HCEC 1CT (cell line): ENCODE measurements at regions not wholly inside any gene's neighbourhood (a gene's known extent, or its start where the extent isn't known, plus 50 kb on each side); places are given as distances from the start of the nearest gene placed in this dataset.
"Not testable (repeated sequence)": the region's sequence is repeated elsewhere in the genome, so short reads cannot be mapped to it uniquely, and the experiment has no call there.

Experiments
- DNase-seq: peaks from one replicate; pipeline ENCODE4 v3.0.0-alpha.2; 2017

GRCh38 chr2:150129921-150130575, 357.4 kb downstream of the RND3 start:
- DNase-seq: no peak

GRCh38 chr2:150127995-150128394, 359.5 kb downstream of the RND3 start:
- DNase-seq: peak; percentile 48

GRCh38 chr2:150127346-150127990, 360.0 kb downstream of the RND3 start:
- DNase-seq: no peak

GRCh38 chr2:150126839-150127238, 360.6 kb downstream of the RND3 start:
- no peak for DNase-seq

GRCh38 chr2:150126143-150126740, 361.2 kb downstream of the RND3 start:
- no peak for DNase-seq

- DNase-seq: peak; percentile 82
Observed at GRCh38 chr2:150125708-150126107, 361.8 kb downstream of the RND3 start.

- DNase-seq: no peak
Observed at GRCh38 chr2:150125188-150125587, 362.3 kb downstream of the RND3 start.

- DNase-seq: no peak
Observed at GRCh38 chr2:150124739-150125138, 362.7 kb downstream of the RND3 start.

- no peak for DNase-seq
Observed at GRCh38 chr2:150122871-150123613, 364.4 kb downstream of the RND3 start.

GRCh38 chr2:150122156-150122555, 365.3 kb downstream of the RND3 start:
- DNase-seq: no peak

GRCh38 chr2:150120326-150120955, 367.0 kb downstream of the RND3 start:
- DNase-seq: no peak

- DNase-seq: no peak
Observed at GRCh38 chr2:150119819-150120218, 367.6 kb downstream of the RND3 start.

- not testable (repeated sequence) for DNase-seq
Observed at GRCh38 chr2:150114089-150114488, 373.4 kb downstream of the RND3 start.

- DNase-seq: peak; percentile 47
Observed at GRCh38 chr2:150110548-150110947, 376.9 kb downstream of the RND3 start.

- DNase-seq: no peak
Observed at GRCh38 chr2:150109912-150110311, 377.6 kb downstream of the RND3 start.

- no peak for DNase-seq
Observed at GRCh38 chr2:150109028-150109427, 378.4 kb downstream of the RND3 start.

- peak; percentile 52 for DNase-seq
Observed at GRCh38 chr2:150107816-150108215, 379.7 kb downstream of the RND3 start.

- no peak for DNase-seq
Observed at GRCh38 chr2:150107170-150107569, 380.3 kb downstream of the RND3 start.

GRCh38 chr2:150101947-150102346, 385.5 kb downstream of the RND3 start:
- no peak for DNase-seq

GRCh38 chr2:150100834-150101233, 386.6 kb downstream of the RND3 start:
- DNase-seq: no peak

GRCh38 chr2:150100336-150100735, 387.1 kb downstream of the RND3 start:
- no peak for DNase-seq

GRCh38 chr2:150099805-150100204, 387.7 kb downstream of the RND3 start:
- no peak for DNase-seq

GRCh38 chr2:150097901-150098531, 389.5 kb downstream of the RND3 start:
- peak; percentile 65 for DNase-seq
